H1 (cell line): ENCODE measurements at regions not wholly inside any gene's neighbourhood (a gene's known extent, or its start where the extent isn't known, plus 50 kb on each side); places are given as distances from the start of the nearest gene placed in this dataset.
"Not testable (repeated sequence)": the region's sequence is repeated elsewhere in the genome, so short reads cannot be mapped to it uniquely, and the experiment has no call there.

Experiments used
- CTCF ChIA-PET: fragments of 300-600 bp; sonication (Branson Sonifier 250); formaldehyde crosslinking; loops from one replicate; lab custom pipeline; 2021; ENCODE audit not compliant: partially characterized antibody; lab: Charles Lee
- POLR2A ChIA-PET: fragments of 300-600 bp; sonication (Branson Sonifier 250); formaldehyde crosslinking; loops from one replicate; lab custom pipeline; 2021; ENCODE audit warnings: inconsistent platforms; ENCODE audit not compliant: partially characterized antibody; lab: Charles Lee
- DNase-seq, 2 experiments: peaks; one replicate each; pipeline versions ENCODE4 v3.0.0 to v3.0.0-alpha.2; 2010 to 2022; ENCODE audit warnings: low spot score in 2 of 2, low read depth in 1 of 2, mixed read lengths in 1 of 2
- FAIRE-seq: peaks from 2 replicates; lab custom pipeline; 2011; peaks lifted over from hg19 to GRCh38; lab: Jason Lieb, UNC
- H2AFZ ChIP-seq: 2 replicates; pipeline ENCODE4 v1.8.1; 2012; ENCODE audit warnings: low read length, inconsistent platforms
- H2AK5ac ChIP-seq: 2 replicates; pipeline ENCODE4 v1.6.1; 2013; ENCODE audit warnings: low read depth, low read length
- H2BK120ac ChIP-seq: replicated peaks from 2 replicates; pipeline ENCODE3; 2013; ENCODE audit warnings: low read depth, low read length, inconsistent platforms
- H2BK12ac ChIP-seq: 2 replicates; pipeline ENCODE4 v1.6.1; 2013; ENCODE audit warnings: low read depth, low read length
- H2BK15ac ChIP-seq: 2 replicates; pipeline ENCODE4 v1.6.1; 2013; ENCODE audit warnings: low read length
- H2BK20ac ChIP-seq: 2 replicates; pipeline ENCODE4 v1.6.1; 2013; ENCODE audit warnings: low read length
- H2BK5ac ChIP-seq: 2 replicates; pipeline ENCODE4 v1.6.1; 2013; ENCODE audit warnings: low read depth, low read length
- H3K14ac ChIP-seq: 2 replicates; pipeline ENCODE4 v1.6.1; 2013; ENCODE audit warnings: inconsistent platforms; ENCODE audit not compliant: insufficient read length
- H3K18ac ChIP-seq: 2 replicates; pipeline ENCODE4 v1.6.1; 2013; ENCODE audit warnings: low read length; ENCODE audit errors: extremely low read depth
- H3K23ac ChIP-seq: 2 replicates; pipeline ENCODE4 v1.6.1; 2013; ENCODE audit warnings: inconsistent platforms; ENCODE audit not compliant: insufficient read length
- H3K23me2 ChIP-seq: 2 replicates; pipeline ENCODE4 v1.6.1; 2013; ENCODE audit warnings: low read depth, low read length
- H3K27ac ChIP-seq: 2 replicates; pipeline ENCODE4 v1.6.1; 2011; ENCODE audit warnings: low read depth, low read length, inconsistent platforms
- H3K27me3 ChIP-seq, 4 experiments: replicated peaks in 1 of 4; 1 replicate in 1 of 4; 2 replicates in 3 of 4; pipeline versions ENCODE4 v1.6.1 to v1.8.1; 2011 to 2013; ENCODE audit warnings: low read length in 3 of 4, mild to moderate bottlenecking in 3 of 4, inconsistent platforms in 2 of 4, mixed read lengths in 2 of 4, moderate library complexity in 1 of 4; ENCODE audit not compliant: control insufficient read depth in 3 of 4, insufficient read depth in 3 of 4; ENCODE audit errors: extremely low read depth in 1 of 4
- H3K36me3 ChIP-seq, 4 experiments: 2 replicates each; pipeline versions ENCODE4 v1.6.1 to v1.8.1; 2011 to 2013; ENCODE audit warnings: mild to moderate bottlenecking in 4 of 4, low read length in 3 of 4, moderate library complexity in 2 of 4, control low read depth in 1 of 4, inconsistent platforms in 1 of 4; ENCODE audit not compliant: insufficient read depth in 4 of 4, control insufficient read depth in 2 of 4
- H3K4ac ChIP-seq: replicated peaks from 2 replicates; pipeline ENCODE3; 2013; ENCODE audit warnings: low read length, low read depth, mixed read lengths, inconsistent platforms; ENCODE audit not compliant: insufficient read length
- H3K4me1 ChIP-seq, 4 experiments: replicated peaks in 1 of 4; 1 replicate in 1 of 4; 2 replicates in 3 of 4; pipeline versions ENCODE4 v1.6.1 to v1.8.1; 2011 to 2013; ENCODE audit warnings: low read length in 3 of 4, inconsistent platforms in 2 of 4, mixed read lengths in 1 of 4; ENCODE audit not compliant: insufficient read depth in 4 of 4, control insufficient read depth in 3 of 4
- H3K4me2 ChIP-seq, 2 experiments: 2 replicates each; pipeline versions ENCODE4 v1.6.1 to v1.8.1; 2011 to 2013; ENCODE audit warnings: low read depth in 2 of 2, low read length in 2 of 2, control low read depth in 1 of 2, inconsistent platforms in 1 of 2, mild to moderate bottlenecking in 1 of 2; ENCODE audit not compliant: insufficient read depth in 1 of 2
- H3K4me3 ChIP-seq, 4 experiments: fragments of 200-600, 300-600 bp in 1 of 4; sonication (generic), shearing (Covaris generic), sonication (Bioruptor Twin) in 1 of 4; 2 replicates each; pipeline versions ENCODE4 v1.5.1 to v1.8.1; 2011 to 2016; ENCODE audit warnings: low read length in 4 of 4, low read depth in 3 of 4, control low read depth in 2 of 4, inconsistent platforms in 2 of 4, mild to moderate bottlenecking in 2 of 4, mixed read lengths in 1 of 4, moderate library complexity in 1 of 4; ENCODE audit not compliant: insufficient read depth in 2 of 4; ENCODE audit errors: extremely low read depth in 1 of 4
- H3K56ac ChIP-seq: replicated peaks from 2 replicates; pipeline ENCODE3; 2013; ENCODE audit warnings: low read depth, mild to moderate bottlenecking, mixed read lengths, low read length, inconsistent platforms; ENCODE audit not compliant: insufficient read length
- H3K79me1 ChIP-seq: 2 replicates; pipeline ENCODE4 v1.6.1; 2013; ENCODE audit warnings: low read depth, low read length, control low read depth
- H3K79me2 ChIP-seq, 2 experiments: 2 replicates each; pipeline versions ENCODE4 v1.6.1 to v1.8.1; 2012 to 2013; ENCODE audit warnings: low read length in 2 of 2, mild to moderate bottlenecking in 2 of 2, inconsistent platforms in 1 of 2; ENCODE audit not compliant: insufficient read depth in 2 of 2, control insufficient read depth in 1 of 2
- H3K9ac ChIP-seq, 4 experiments: replicated peaks in 1 of 4; 1 replicate in 1 of 4; 2 replicates in 3 of 4; pipeline versions ENCODE4 v1.6.1 to v1.8.1; 2011 to 2013; ENCODE audit warnings: low read depth in 3 of 4, low read length in 3 of 4, control low read depth in 2 of 4, mild to moderate bottlenecking in 2 of 4, moderate library complexity in 2 of 4, inconsistent platforms in 1 of 4; ENCODE audit errors: extremely low read depth in 1 of 4
- H3K9me3 ChIP-seq, 2 experiments: 2 replicates each; pipeline versions ENCODE4 v1.6.1 to v1.8.1; 2012 to 2013; ENCODE audit warnings: mild to moderate bottlenecking in 2 of 2, moderate library complexity in 2 of 2, control low read depth in 1 of 2, inconsistent platforms in 1 of 2, low read depth in 1 of 2, low read length in 1 of 2, mixed read lengths in 1 of 2; ENCODE audit not compliant: insufficient read depth in 2 of 2
- H4K20me1 ChIP-seq, 2 experiments: replicated peaks in 1 of 2; 2 replicates each; pipeline versions ENCODE3 to v1.8.1; 2011 to 2013; ENCODE audit warnings: inconsistent platforms in 2 of 2, low read length in 2 of 2, mild to moderate bottlenecking in 1 of 2; ENCODE audit not compliant: insufficient read depth in 2 of 2, control insufficient read depth in 1 of 2
- H4K5ac ChIP-seq: 2 replicates; pipeline ENCODE4 v1.6.1; 2013; ENCODE audit warnings: low read length, low read depth, mixed read lengths, inconsistent platforms; ENCODE audit not compliant: insufficient read length
- H4K8ac ChIP-seq: 2 replicates; pipeline ENCODE4 v1.8.0; 2013; ENCODE audit warnings: mild to moderate bottlenecking, moderate library complexity, low read length, inconsistent platforms; ENCODE audit not compliant: insufficient read depth; ENCODE audit errors: extremely low read depth
- H4K91ac ChIP-seq: replicated peaks from 2 replicates; pipeline ENCODE3; 2013; ENCODE audit warnings: low read length, mixed read lengths, inconsistent platforms; ENCODE audit not compliant: insufficient read length
- WGBS, 2 experiments: shearing (Covaris generic) in 1 of 2; methylation state at CpG; one replicate each; pipeline versions ENCODE4 v1.1.6 to v1.1.7; 2013 to 2015; ENCODE audit warnings: low lambda C conversion rate in 2 of 2, mixed read lengths in 2 of 2, inconsistent platforms in 1 of 2, low coverage in 1 of 2, missing lambda C conversion rate in 1 of 2; ENCODE audit not compliant: insufficient replicate concordance in 2 of 2, insufficient coverage in 1 of 2, insufficient read length in 1 of 2; ENCODE audit errors: extremely low coverage in 1 of 2, missing lambda C conversion rate in 1 of 2; 5-methylcytosine and 5-hydroxymethylcytosine counted together

DNA sequence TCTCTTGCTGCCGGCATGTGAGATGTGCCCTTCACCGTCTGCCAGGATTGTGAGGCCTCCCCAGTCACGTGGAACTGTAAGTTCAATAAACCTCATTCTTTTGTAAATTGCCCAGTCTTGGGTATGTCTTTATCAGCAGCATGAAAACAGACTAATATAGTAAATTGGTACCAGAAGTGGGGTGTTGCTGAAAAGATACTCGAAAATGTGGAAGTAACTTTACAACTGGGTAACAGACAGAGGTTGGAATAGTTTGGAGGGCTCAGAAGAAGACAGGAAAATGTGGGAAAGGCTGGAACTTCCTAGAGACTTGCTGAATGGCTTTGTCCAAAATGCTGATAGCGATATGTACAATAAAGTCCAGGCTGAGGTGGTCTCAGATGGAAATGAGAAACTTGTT is 129.1 kb downstream of the GJA1 start:
- H4K5ac ChIP-seq, H2AK5ac ChIP-seq, FAIRE-seq, H2BK120ac ChIP-seq, H3K14ac ChIP-seq, H4K91ac ChIP-seq, H3K56ac ChIP-seq, DNase-seq, H3K4me2 ChIP-seq, H2AFZ ChIP-seq, H3K79me2 ChIP-seq, H3K23me2 ChIP-seq, H3K23ac ChIP-seq, H3K36me3 ChIP-seq, H3K18ac ChIP-seq, H2BK5ac ChIP-seq, H3K4me1 ChIP-seq, H2BK15ac ChIP-seq, CTCF ChIA-PET, POLR2A ChIA-PET, H3K4me3 ChIP-seq, H3K27me3 ChIP-seq, H3K9ac ChIP-seq, H4K8ac ChIP-seq, H2BK20ac ChIP-seq, H3K4ac ChIP-seq, H4K20me1 ChIP-seq, H3K27ac ChIP-seq, H2BK12ac ChIP-seq, H3K79me1 ChIP-seq: not testable (repeated sequence)
- 92% methylated on average over 5 of the region's 5 CpGs; no CpG with 5 or more reads in 1 of the 2 experiments for WGBS, 2 experiments
- peaks cover 13 to 14% of the 10 kb centered on the region in 2 experiments; a peak in 3 of 4 replicates for H3K9me3 ChIP-seq
